ENCODE measurements at regions not wholly inside any gene's neighbourhood (a gene's known extent, or its start where the extent isn't known, plus 50 kb on each side); places are given as distances from the start of the nearest gene placed in this dataset.
"Not testable (repeated sequence)": the region's sequence is repeated elsewhere in the genome, so short reads cannot be mapped to it uniquely, and the experiment has no call there.

DNA sequence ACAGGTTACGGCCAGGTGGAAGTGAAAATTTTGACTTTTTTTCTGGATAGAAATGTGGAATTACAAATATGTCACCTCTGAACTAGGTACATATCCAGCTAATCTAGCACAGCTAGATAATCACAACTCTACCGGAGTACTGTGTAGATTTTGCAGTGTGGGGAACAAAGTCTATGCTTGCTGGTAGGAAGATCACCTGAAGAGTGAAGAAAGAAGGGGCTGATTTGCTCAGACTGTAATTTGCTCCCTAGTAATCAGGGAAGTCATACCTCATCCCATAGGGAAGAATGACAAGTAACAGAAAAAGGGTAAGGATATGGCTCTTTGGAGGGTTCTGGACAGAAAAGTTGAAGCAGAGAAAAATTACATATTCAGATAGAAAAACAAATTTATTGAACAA is 319.6 kb upstream of the TMPRSS15 start:
- no peak overlapping the region for H3K4me3 Mint-ChIP-seq
- H3K4me1 Mint-ChIP-seq = no peaks in the 10 kb centered on the region
- H3K9me3 ChIP-seq (ENCODE audit: control insufficient read depth in 2 of 3, low read length in 3 of 3) = no peaks in the 10 kb centered on the region
- H3K27ac ChIP-seq (ENCODE audit: low read depth, low read length) = no peak overlapping the region
- no peaks in the 10 kb centered on the region for H3K36me3 Mint-ChIP-seq
- no peak overlapping the region for H3K27ac Mint-ChIP-seq
- H3K36me3 ChIP-seq (ENCODE audit: control insufficient read depth in 2 of 3, insufficient read depth in 3 of 3, low read length in 3 of 3) = no peaks in the 10 kb centered on the region
- CTCF ChIA-PET = no interaction called here
- DNase-seq = no peak
- intact Hi-C loops (cut with micrococcal nuclease) = no loop called here
- no peaks in the 10 kb centered on the region for H3K27me3 Mint-ChIP-seq
- POLR2A ChIA-PET = no interaction called here
- H3K4me1 ChIP-seq (ENCODE audit: control insufficient read depth in 2 of 2, insufficient read depth in 2 of 2, low read length in 2 of 2) = no peaks in the 10 kb centered on the region
- peaks cover 0 to 16% (median 4%) of the 10 kb centered on the region in 11 donors for H3K9me3 Mint-ChIP-seq
- no peak for ATAC-seq
- H3K27me3 ChIP-seq (ENCODE audit: control insufficient read depth in 2 of 2, insufficient read depth in 2 of 2, low read length in 2 of 2) = no peaks in the 10 kb centered on the region
- no peak overlapping the region for H3K4me3 ChIP-seq (ENCODE audit: low read length)

DNA sequence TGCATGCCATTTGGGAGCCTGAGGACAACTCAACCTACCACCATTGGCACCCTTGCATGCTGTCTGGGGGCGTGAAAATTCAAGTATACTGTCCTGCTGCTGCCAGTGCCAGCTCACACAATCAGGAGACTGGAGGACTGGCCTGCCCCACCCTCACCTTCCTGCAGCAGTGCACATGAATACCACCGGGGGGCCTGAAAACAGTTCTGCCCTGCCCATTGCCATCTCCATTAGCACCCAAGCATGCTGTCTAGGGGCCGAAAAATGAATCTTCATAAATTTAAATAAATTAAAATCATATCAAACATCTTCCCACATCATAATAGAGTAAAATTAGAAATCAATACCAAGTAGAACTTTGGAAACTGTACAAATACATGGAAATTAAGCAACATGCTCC is 322.1 kb upstream of the TMPRSS15 start:
- CTCF ChIA-PET = no interaction called here
- POLR2A ChIA-PET = no interaction called here
- peaks cover 0 to 16% (median 4%) of the 10 kb centered on the region in 11 donors for H3K9me3 Mint-ChIP-seq
- no peak overlapping the region for H3K27ac ChIP-seq (ENCODE audit: low read depth, low read length)
- no peaks in the 10 kb centered on the region for H3K4me1 ChIP-seq (ENCODE audit: control insufficient read depth in 2 of 2, insufficient read depth in 2 of 2, low read length in 2 of 2)
- intact Hi-C loops (cut with micrococcal nuclease) = no loop called here
- ATAC-seq (no peak), DNase-seq (no peak)
- no peaks in the 10 kb centered on the region for H3K36me3 ChIP-seq (ENCODE audit: control insufficient read depth in 2 of 3, insufficient read depth in 3 of 3, low read length in 3 of 3)
- no peaks in the 10 kb centered on the region for H3K4me1 Mint-ChIP-seq
- H3K4me3 Mint-ChIP-seq = no peak overlapping the region
- H3K36me3 Mint-ChIP-seq = no peaks in the 10 kb centered on the region
- H3K27ac Mint-ChIP-seq = no peak overlapping the region
- H3K27me3 ChIP-seq (ENCODE audit: control insufficient read depth in 2 of 2, insufficient read depth in 2 of 2, low read length in 2 of 2) = no peaks in the 10 kb centered on the region
- no peaks in the 10 kb centered on the region for H3K9me3 ChIP-seq (ENCODE audit: control insufficient read depth in 2 of 3, low read length in 3 of 3)
- no peak overlapping the region for H3K4me3 ChIP-seq (ENCODE audit: low read length)
- H3K27me3 Mint-ChIP-seq = no peaks in the 10 kb centered on the region

DNA sequence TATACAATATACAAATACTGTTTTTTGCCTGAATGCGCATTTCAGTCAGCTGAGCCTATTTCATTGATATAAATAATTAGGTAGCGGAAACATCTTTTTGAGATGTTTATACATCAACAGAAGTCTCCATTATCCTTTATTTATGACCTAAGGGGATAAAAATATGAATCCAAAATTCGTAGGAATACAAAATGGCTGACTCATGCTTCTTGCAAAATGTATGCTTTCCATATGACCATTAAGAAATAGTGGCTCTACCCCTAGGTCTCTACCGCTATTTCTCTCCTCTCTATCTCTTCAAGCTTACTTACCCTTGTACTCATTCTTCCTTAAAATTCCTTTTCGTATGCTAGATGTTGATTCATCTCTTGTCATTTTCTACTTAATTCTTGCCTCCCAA is 338.4 kb upstream of the TMPRSS15 start:
- no peaks in the 10 kb centered on the region for H3K27me3 Mint-ChIP-seq
- Histone ChIP-seq H3K4me1 (ENCODE audit: control insufficient read depth in 2 of 2, insufficient read depth in 2 of 2, low read length in 2 of 2) (no peaks in the 10 kb centered on the region), H3K36me3 (ENCODE audit: control insufficient read depth in 2 of 3, insufficient read depth in 3 of 3, low read length in 3 of 3) (no peaks in the 10 kb centered on the region), H3K27ac (ENCODE audit: low read depth, low read length) (no peak overlapping the region), H3K4me3 (ENCODE audit: low read length) (no peak overlapping the region), H3K27me3 (ENCODE audit: control insufficient read depth in 2 of 2, insufficient read depth in 2 of 2, low read length in 2 of 2) (no peaks in the 10 kb centered on the region), H3K9me3 (ENCODE audit: control insufficient read depth in 2 of 3, low read length in 3 of 3) (no peaks in the 10 kb centered on the region)
- H3K36me3 Mint-ChIP-seq = no peaks in the 10 kb centered on the region
- intact Hi-C loops (cut with micrococcal nuclease) = no loop called here
- ATAC-seq = no peak
- DNase-seq = no peak
- H3K4me3 Mint-ChIP-seq = no peak overlapping the region
- H3K9me3 Mint-ChIP-seq = peaks cover 0 to 16% (median 3%) of the 10 kb centered on the region in 11 donors
- no peak overlapping the region for H3K27ac Mint-ChIP-seq
- ChIA-PET CTCF (no interaction called here), POLR2A (no interaction called here)
- no peaks in the 10 kb centered on the region for H3K4me1 Mint-ChIP-seq

DNA sequence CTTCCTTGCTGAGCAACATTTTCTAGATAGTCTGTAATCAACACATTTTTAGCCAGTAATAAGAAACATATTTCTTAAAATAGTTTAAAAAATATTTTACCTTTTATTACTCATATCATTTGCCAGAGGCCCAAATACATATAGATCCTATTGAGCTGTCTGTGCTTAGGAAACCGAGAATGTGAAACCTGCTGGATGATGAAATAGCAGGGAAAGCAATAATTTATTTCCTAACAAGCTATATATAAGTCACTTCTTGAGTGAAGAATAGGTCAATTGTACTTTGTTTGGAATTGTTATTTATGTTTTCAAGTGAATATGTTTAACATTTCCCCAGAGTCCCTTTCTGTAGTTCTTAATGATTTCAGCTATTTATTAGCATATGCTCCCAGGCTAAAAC is 339.9 kb upstream of the TMPRSS15 start:
- H3K4me3 Mint-ChIP-seq = no peak overlapping the region
- Histone ChIP-seq H3K27ac (ENCODE audit: low read depth, low read length) (no peak overlapping the region), H3K4me1 (ENCODE audit: control insufficient read depth in 2 of 2, insufficient read depth in 2 of 2, low read length in 2 of 2) (no peaks in the 10 kb centered on the region), H3K9me3 (ENCODE audit: control insufficient read depth in 2 of 3, low read length in 3 of 3) (no peaks in the 10 kb centered on the region), H3K36me3 (ENCODE audit: control insufficient read depth in 2 of 3, insufficient read depth in 3 of 3, low read length in 3 of 3) (no peaks in the 10 kb centered on the region), H3K27me3 (ENCODE audit: control insufficient read depth in 2 of 2, insufficient read depth in 2 of 2, low read length in 2 of 2) (no peaks in the 10 kb centered on the region), H3K4me3 (ENCODE audit: low read length) (no peak overlapping the region)
- H3K27ac Mint-ChIP-seq = no peak overlapping the region
- intact Hi-C loops (cut with micrococcal nuclease) = no loop called here
- H3K27me3 Mint-ChIP-seq = no peaks in the 10 kb centered on the region
- H3K4me1 Mint-ChIP-seq = no peaks in the 10 kb centered on the region
- POLR2A ChIA-PET = no interaction called here
- DNase-seq (no peak), ATAC-seq (no peak)
- H3K9me3 Mint-ChIP-seq = peaks cover 0 to 10% (median 0%) of the 10 kb centered on the region in 11 donors
- H3K36me3 Mint-ChIP-seq = no peaks in the 10 kb centered on the region
- CTCF ChIA-PET = no interaction called here

GRCh38 chr21:18744840-18745239 is 341.3 kb upstream of the TMPRSS15 start:
- Histone ChIP-seq H3K9me3 (ENCODE audit: control insufficient read depth in 2 of 3, low read length in 3 of 3) (no peaks in the 10 kb centered on the region), H3K27ac (ENCODE audit: low read depth, low read length) (no peak overlapping the region), H3K4me3 (ENCODE audit: low read length) (no peak overlapping the region), H3K27me3 (ENCODE audit: control insufficient read depth in 2 of 2, insufficient read depth in 2 of 2, low read length in 2 of 2) (no peaks in the 10 kb centered on the region), H3K4me1 (ENCODE audit: control insufficient read depth in 2 of 2, insufficient read depth in 2 of 2, low read length in 2 of 2) (no peaks in the 10 kb centered on the region), H3K36me3 (ENCODE audit: control insufficient read depth in 2 of 3, insufficient read depth in 3 of 3, low read length in 3 of 3) (no peaks in the 10 kb centered on the region)
- DNase-seq (no peak), ATAC-seq (no peak)
- Mint-ChIP-seq H3K9me3 (peaks cover 0 to 12% (median 3%) of the 10 kb centered on the region in 11 donors), H3K27me3 (no peaks in the 10 kb centered on the region), H3K27ac (no peak overlapping the region), H3K36me3 (no peaks in the 10 kb centered on the region), H3K4me1 (no peaks in the 10 kb centered on the region), H3K4me3 (no peak overlapping the region)
- ChIA-PET POLR2A (no interaction called here), CTCF (no interaction called here)
- intact Hi-C loops (cut with micrococcal nuclease) = no loop called here

DNA sequence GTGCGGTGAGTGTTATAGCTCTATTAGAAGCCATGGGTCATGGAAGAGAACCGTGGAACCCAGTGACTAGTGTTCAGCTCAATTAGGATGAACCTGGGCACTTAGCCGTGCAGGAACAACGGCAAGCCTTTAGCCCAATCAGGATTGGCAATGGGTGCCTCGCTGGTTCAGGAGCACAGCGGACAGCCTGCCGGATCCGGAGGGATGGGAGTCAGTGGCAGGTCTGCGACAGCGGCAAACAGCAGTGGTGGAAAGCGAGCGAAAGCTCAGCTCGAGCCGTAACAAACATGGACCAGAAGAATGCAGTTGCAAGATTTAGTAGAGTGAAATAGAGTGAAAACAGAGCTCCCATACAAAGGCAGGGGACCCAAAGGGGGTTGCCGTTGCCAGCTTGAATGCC is 349.3 kb upstream of the TMPRSS15 start:
- peaks cover 0 to 21% (median 4%) of the 10 kb centered on the region in 11 donors for H3K9me3 Mint-ChIP-seq
- POLR2A ChIA-PET; H3K4me1 ChIP-seq (ENCODE audit: control insufficient read depth in 2 of 2, insufficient read depth in 2 of 2, low read length in 2 of 2); DNase-seq; H3K27ac ChIP-seq (ENCODE audit: low read depth, low read length); ATAC-seq; H3K27me3 Mint-ChIP-seq; H3K9me3 ChIP-seq (ENCODE audit: control insufficient read depth in 2 of 3, low read length in 3 of 3); H3K4me3 ChIP-seq (ENCODE audit: low read length); H3K4me1 Mint-ChIP-seq; H3K27ac Mint-ChIP-seq; H3K27me3 ChIP-seq (ENCODE audit: control insufficient read depth in 2 of 2, insufficient read depth in 2 of 2, low read length in 2 of 2); H3K36me3 Mint-ChIP-seq; CTCF ChIA-PET; intact Hi-C loops (cut with micrococcal nuclease); H3K4me3 Mint-ChIP-seq; H3K36me3 ChIP-seq (ENCODE audit: control insufficient read depth in 2 of 3, insufficient read depth in 3 of 3, low read length in 3 of 3): not testable (repeated sequence)

GRCh38 chr21:18756272-18756671 is 352.7 kb upstream of the TMPRSS15 start:
- H3K27ac ChIP-seq (ENCODE audit: low read depth, low read length); intact Hi-C loops (cut with micrococcal nuclease); H3K4me3 Mint-ChIP-seq; H3K4me1 ChIP-seq (ENCODE audit: control insufficient read depth in 2 of 2, insufficient read depth in 2 of 2, low read length in 2 of 2); H3K36me3 ChIP-seq (ENCODE audit: control insufficient read depth in 2 of 3, insufficient read depth in 3 of 3, low read length in 3 of 3); DNase-seq; H3K27ac Mint-ChIP-seq; H3K36me3 Mint-ChIP-seq; CTCF ChIA-PET; H3K9me3 ChIP-seq (ENCODE audit: control insufficient read depth in 2 of 3, low read length in 3 of 3); H3K4me3 ChIP-seq (ENCODE audit: low read length); H3K27me3 Mint-ChIP-seq; ATAC-seq; H3K27me3 ChIP-seq (ENCODE audit: control insufficient read depth in 2 of 2, insufficient read depth in 2 of 2, low read length in 2 of 2); H3K4me1 Mint-ChIP-seq; POLR2A ChIA-PET: not testable (repeated sequence)
- H3K9me3 Mint-ChIP-seq = peaks cover 0 to 19% (median 2%) of the 10 kb centered on the region in 11 donors
